ENCODE measurements at regions not wholly inside any gene's neighbourhood (a gene's known extent, or its start where the extent isn't known, plus 50 kb on each side); places are given as distances from the start of the nearest gene placed in this dataset.
"Not testable (repeated sequence)": the region's sequence is repeated elsewhere in the genome, so short reads cannot be mapped to it uniquely, and the experiment has no call there.

- DNase-seq: not testable (repeated sequence)
These were observed 141.7 kb downstream of the ARRDC3 start for GRCh38 chr5:91241460-91241859.

DNA sequence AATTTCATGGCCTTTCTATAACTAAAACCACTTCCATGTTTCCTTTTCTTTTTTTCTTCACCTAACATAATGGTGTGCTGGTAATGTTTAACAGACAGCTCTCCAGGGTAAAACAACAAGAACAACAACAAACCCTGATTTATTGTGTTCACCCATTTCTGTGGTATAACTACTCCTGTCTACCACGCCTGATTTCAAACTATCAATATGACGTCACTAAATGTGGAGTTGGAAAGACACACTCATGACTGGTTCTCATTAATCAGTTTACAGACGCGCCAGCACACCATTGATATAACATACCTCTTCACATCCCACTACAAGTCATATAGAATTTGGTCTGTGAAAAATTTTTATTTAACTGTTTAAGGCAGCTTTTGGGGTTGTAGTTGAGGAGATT lies 142.9 kb downstream of the ARRDC3 start:
- no peak for DNase-seq

DNA sequence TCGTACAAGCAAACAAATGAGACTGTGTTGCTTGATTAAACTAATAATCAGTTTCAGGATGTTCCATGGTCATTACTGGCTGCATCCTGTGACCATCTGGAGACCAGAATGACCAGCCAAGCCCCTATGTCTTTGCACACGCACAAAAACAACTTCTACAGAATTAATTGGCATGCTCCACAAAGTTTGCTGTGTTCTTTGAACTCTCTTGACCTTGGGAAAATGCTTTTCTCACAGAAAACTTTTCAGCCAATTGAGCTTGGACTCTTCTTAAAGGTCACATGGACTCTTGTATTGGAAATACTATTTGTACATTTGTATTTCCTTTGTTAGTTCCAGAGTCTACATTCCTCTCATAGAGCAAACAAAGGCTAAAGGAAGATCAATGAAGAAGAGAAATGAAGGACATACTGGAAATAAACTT lies 147.8 kb downstream of the ARRDC3 start:
- no peak for DNase-seq

DNA sequence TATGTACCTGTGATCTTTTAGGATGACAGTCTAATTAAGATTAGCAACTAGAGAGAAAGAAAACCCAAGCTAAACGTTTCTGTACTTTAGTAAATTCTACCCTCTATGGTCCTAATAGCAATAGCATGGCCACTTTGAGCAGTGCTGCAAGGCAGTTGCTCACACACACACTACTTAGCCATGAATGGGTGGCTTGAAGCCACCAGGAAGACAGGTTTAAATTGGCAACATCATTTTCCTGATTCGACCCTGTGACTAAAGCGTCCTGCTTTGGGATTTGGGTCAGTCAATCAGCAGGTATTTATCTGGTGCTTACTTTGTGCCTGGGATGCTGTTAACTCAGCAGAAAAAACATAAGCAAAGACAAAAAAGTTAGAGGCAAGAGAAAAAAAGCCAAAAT lies 150.6 kb downstream of the ARRDC3 start:
- DNase-seq: no peak

- no peak for DNase-seq
These were observed 153.9 kb downstream of the ARRDC3 start for GRCh38 chr5:91229031-91229727.

DNA sequence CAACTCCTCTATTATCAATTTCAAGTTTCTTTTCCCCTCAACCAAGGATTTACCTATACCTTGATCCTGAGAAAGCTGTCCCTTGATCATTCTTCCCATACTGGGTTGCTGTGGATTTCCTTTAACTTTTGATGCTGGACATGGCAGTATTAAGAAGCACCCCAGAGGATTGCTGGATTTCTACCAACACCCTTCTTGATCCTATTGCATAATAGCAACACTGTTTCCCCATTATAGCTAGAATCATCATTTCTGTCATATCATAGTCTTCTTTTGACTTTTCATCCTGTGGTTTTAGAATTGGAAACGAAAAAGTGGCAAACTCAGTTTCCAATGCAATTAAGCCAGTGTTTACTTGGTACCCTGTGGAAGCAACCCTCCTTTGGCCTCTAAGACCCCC lies 154.9 kb downstream of the ARRDC3 start:
- no peak for DNase-seq

GRCh38 chr5:91225848-91226686 lies 157.1 kb downstream of the ARRDC3 start:
- no peak for DNase-seq

- DNase-seq: no peak
These were observed 158.1 kb downstream of the ARRDC3 start for GRCh38 chr5:91224969-91225368.

GRCh38 chr5:91224456-91224855 lies 158.7 kb downstream of the ARRDC3 start:
- DNase-seq: no peak

DNA sequence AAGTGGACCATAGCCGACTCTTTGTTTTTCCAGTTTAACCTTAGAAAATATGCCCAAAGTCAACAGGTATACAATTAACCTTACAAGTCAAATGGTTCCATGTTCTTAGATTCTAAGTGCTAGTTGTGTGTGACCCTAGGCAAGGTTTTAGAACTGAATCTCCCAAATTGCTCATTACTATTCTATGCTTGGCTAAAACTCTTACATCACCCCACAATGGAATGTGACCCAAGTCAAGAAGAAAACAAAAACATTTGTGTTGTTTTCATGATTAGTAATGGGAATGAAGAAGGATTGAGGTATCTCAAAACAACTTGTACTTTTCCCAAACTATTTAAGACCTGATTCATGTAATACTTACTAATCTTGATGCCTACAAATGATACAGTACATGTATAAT lies 159.2 kb downstream of the ARRDC3 start:
- DNase-seq: no peak

DNA sequence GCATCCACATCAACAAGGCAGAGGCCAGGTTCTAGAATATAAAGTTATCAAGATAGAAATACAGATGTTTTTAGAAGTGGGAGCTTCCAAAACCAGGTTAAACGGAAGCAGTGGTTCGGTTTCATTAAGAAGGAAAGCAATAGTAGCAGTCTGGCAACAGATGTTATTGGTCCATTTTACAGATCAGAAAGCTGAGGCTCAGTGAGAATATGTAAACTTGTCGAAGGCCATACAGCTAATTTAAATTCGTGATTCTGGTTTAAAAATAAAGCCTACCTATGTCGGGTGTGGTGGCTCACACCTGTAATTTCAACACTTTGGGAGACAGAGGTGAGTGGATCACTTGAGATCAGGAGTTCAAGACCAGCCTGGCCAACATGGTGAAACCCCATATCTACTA lies 160.6 kb downstream of the ARRDC3 start:
- DNase-seq: no peak

DNA sequence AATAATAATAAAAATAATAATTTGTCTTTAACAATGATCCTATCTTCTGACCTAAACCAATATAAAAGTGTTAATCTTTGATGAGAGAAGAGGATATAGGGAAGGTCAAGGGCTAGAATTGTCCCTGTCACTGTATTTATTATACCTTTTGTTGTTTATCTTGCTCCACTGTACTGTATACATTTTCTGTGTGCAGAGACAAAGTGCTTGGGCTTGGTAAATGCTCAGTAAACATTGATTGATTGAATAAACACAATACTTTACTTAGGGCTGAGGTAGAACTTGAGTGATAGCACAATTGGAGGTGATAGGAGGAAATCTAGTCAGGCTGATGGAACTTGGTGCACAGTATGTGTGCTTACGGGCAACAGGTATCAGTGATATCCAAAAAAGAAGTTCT lies 161.2 kb downstream of the ARRDC3 start:
- DNase-seq: no peak

- DNase-seq: peak; percentile 8 to 28 (median 18)
These were observed 163.2 kb downstream of the ARRDC3 start for GRCh38 chr5:91219803-91220371.

DNA sequence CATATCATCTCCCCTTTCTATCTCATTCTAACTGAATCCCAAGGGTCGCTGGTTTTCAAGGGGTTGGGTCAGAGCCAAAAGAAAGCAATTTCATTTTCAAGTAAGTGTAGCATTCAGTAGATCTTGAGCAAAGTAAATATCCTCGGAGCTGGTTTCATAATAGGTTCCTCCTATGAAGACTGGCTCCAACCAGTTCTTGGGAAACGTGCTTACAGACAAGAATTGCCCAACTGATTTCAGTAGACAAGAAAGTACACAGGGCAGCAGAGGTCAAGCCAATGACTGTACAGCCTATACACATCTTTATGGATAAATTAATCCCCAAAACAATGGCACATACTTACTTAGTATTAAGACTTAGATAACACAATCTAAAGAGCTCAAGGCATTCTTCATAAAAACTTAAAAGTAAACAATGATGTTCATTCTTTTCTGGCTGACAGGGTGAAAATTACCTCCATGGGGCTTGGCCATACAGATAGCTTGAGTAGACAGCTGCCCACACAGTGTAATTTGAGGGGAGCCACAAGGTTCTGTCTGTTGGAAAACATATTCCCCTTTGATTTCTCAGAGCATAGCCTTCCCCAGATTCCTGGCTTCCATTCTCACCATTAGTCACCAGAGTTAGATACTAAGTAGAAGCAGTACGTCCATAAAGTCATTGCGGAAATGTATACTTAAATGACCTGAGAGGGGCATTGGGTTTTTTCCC lies 163.9 kb downstream of the ARRDC3 start:
- peak; percentile 74 to 93 (median 84) for DNase-seq

- no peak for DNase-seq
These were observed 165.3 kb downstream of the ARRDC3 start for GRCh38 chr5:91217859-91218258.

DNA sequence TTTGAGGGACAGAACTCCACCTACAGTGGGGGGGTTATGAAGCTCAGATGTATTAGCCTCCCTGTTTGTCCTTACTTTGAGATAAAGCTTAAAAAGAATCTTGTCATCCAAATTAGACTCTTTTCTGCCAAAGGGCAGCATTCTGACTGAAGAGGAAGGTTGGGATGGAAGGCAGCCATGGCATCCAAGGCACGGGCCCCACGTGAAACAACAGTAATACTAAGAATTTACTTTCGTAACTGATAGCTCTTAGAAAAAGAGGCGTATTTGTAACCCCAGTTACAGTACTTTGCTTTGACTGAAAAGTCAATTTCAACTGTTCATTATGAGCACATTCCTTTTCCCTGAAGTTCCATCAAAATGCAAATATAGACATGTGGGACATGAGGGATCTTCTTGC lies 168.5 kb downstream of the ARRDC3 start:
- DNase-seq: no peak
